ENCODE measurements at regions not wholly inside any gene's neighbourhood (a gene's known extent, or its start where the extent isn't known, plus 50 kb on each side); places are given as distances from the start of the nearest gene placed in this dataset.

DNA sequence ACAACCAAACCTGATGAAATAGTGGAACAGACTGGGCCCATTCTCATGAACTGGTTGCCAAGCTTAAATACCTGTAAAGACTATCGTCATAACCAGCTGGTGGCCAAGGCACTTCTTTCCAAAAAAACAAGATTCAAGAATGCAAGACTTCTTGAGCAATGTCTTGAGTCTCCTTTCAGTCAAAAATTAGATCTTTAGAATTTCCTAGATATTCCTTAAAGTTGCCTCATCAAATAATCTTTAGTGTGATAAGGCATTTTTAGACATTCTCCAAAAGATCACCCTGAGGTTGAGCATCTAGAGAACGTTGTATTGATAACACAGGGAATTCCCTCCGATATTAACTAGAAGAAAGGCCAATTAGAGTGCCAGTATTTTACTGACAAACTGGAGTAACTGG lies 236.4 kb upstream of the MEX3C start:
- TF ChIP-seq, protein P1, sequence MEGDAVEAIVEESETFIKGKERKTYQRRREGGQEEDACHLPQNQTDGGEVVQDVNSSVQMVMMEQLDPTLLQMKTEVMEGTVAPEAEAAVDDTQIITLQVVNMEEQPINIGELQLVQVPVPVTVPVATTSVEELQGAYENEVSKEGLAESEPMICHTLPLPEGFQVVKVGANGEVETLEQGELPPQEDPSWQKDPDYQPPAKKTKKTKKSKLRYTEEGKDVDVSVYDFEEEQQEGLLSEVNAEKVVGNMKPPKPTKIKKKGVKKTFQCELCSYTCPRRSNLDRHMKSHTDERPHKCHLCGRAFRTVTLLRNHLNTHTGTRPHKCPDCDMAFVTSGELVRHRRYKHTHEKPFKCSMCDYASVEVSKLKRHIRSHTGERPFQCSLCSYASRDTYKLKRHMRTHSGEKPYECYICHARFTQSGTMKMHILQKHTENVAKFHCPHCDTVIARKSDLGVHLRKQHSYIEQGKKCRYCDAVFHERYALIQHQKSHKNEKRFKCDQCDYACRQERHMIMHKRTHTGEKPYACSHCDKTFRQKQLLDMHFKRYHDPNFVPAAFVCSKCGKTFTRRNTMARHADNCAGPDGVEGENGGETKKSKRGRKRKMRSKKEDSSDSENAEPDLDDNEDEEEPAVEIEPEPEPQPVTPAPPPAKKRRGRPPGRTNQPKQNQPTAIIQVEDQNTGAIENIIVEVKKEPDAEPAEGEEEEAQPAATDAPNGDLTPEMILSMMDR (conservative IDR thresholded peaks at IDR 0.05), result no peak
- no peak for TF ChIP-seq ZFX (IDR thresholded peaks at IDR 0.05)

Measured in C4-2B (cell line).